Gastrocnemius medialis (tissue), 4 donors: ENCODE measurements at regions not wholly inside any gene's neighbourhood (a gene's known extent, or its start where the extent isn't known, plus 50 kb on each side); places are given as distances from the start of the nearest gene placed in this dataset.

Experiments used
- POLR2A ChIP-seq, 2 donors: fragments of 450-650 bp; IDR thresholded peaks; one replicate each; pipeline ENCODE4 v1.6.1; 2017; ENCODE audit warnings: antibody characterized with exemption in 2 of 2, mild to moderate bottlenecking in 2 of 2, moderate library complexity in 2 of 2
- TF ChIP-seq, protein P1 (sequence below), 5 experiments: fragments of 450-650 bp in 3 of 5; fragments of 200-600 bp in 2 of 5; sonication (generic) in 2 of 5; IDR thresholded peaks in 4 of 5; conservative IDR thresholded peaks in 1 of 5; 1 replicate in 4 of 5; 2 replicates in 1 of 5; pipeline ENCODE4 v1.5.1; 2016 to 2019; ENCODE audit warnings: antibody characterized with exemption in 5 of 5, mild to moderate bottlenecking in 3 of 5, moderate library complexity in 3 of 5

DNA sequence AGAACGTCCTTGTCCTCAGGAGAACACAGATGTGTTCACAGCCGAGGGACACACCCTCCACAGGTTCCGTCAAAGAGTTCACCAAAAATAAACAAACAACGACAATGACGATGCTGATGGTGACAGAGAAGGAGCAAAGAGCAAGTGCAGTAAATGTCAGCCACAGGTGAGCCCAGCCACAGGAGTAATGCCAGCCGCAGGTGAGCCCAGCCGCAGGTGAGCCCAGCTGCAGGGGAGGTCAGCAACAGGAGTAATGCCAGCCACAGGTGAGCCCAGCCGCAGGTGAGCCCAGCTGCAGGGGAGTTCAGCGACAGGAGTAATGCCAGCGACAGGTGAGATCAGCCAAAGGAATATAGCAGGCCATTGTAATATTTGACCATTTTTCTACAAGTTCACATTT lies 315.2 kb downstream of the FOXL1 start:
- TF ChIP-seq, protein P1, sequence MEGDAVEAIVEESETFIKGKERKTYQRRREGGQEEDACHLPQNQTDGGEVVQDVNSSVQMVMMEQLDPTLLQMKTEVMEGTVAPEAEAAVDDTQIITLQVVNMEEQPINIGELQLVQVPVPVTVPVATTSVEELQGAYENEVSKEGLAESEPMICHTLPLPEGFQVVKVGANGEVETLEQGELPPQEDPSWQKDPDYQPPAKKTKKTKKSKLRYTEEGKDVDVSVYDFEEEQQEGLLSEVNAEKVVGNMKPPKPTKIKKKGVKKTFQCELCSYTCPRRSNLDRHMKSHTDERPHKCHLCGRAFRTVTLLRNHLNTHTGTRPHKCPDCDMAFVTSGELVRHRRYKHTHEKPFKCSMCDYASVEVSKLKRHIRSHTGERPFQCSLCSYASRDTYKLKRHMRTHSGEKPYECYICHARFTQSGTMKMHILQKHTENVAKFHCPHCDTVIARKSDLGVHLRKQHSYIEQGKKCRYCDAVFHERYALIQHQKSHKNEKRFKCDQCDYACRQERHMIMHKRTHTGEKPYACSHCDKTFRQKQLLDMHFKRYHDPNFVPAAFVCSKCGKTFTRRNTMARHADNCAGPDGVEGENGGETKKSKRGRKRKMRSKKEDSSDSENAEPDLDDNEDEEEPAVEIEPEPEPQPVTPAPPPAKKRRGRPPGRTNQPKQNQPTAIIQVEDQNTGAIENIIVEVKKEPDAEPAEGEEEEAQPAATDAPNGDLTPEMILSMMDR (IDR thresholded peaks at IDR 0.05 in 4 of 5, conservative IDR thresholded peaks at IDR 0.05 in 1 of 5) = no peak
- no peak for TF ChIP-seq POLR2A (IDR thresholded peaks at IDR 0.05)
